Heart left ventricle (tissue), 13 donors: ENCODE measurements at regions not wholly inside any gene's neighbourhood (a gene's known extent, or its start where the extent isn't known, plus 50 kb on each side); places are given as distances from the start of the nearest gene placed in this dataset.

Experiments used
- POLR2A ChIP-seq, 2 donors: fragments of 450-650 bp; IDR thresholded peaks; one replicate each; pipeline ENCODE4 v1.6.1; 2017; ENCODE audit warnings: antibody characterized with exemption in 2 of 2, mild to moderate bottlenecking in 2 of 2, moderate library complexity in 2 of 2
- TF ChIP-seq, protein P1 (sequence below), 12 donors: fragments of 200-600 bp; sonication (generic) in 4 of 12; IDR thresholded peaks; one replicate each; pipeline versions ENCODE4 v1.5.0 to v1.8.0; 2018 to 2022; ENCODE audit warnings: antibody characterized with exemption in 12 of 12, mild to moderate bottlenecking in 5 of 12
- donor health status: ischemic (EF 13 %, LVEDD 7.1; RV severe dilation, severe dysfunction).
- donor health status: DM: no; HTN: yes; CAD: no.
- donor health status: DM: no; HTN: no; CAD: no.
- donor health status: ischemic (EF 25% LVEDD 6.9; RV normal size, moderate dysfunction).
- donor health status: ischemic (EF 25% LVEDD 5.7; RV mildly dilated, moderate dysfunction).
- donor health status: ischemic (EF 35%, LVEDD 5.7; RV mildly dilated, moderate dysfunction).
- donor health status: nonischemic (EF 11% LVEDD 7.7; RV severe dilation, severe dysfunction).
- donor health status: DM: yes; HTN: yes; CAD: no.
- donor health status: PGD.
- donor health status: ischemic (EF 29% LVEDD 5.4; RV normal size, mild dysfunction).
- donor health status: nonischemic (EF 23%, LVEDD 6.1; RV moderate dilation, normal function).

DNA sequence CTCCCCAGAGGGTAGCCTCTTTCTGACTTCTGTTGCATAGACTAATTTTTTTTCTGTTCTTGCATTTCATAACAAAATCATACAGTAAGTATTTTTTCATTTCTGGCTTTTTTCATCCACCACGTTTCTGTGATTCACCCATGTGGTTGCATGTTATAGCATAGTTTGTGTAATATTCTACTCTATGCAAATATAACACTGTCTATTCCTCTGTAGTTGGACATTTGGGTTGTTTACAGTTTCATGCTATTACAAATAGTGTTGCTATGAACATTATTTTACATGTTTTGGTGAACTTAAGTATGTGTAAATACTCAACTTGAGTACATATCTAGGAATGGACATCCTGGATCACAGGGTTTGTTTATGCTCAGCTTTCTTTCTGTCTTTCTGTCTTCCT lies 187.2 kb upstream of the KCNG1 start:
- TF ChIP-seq, protein P1, sequence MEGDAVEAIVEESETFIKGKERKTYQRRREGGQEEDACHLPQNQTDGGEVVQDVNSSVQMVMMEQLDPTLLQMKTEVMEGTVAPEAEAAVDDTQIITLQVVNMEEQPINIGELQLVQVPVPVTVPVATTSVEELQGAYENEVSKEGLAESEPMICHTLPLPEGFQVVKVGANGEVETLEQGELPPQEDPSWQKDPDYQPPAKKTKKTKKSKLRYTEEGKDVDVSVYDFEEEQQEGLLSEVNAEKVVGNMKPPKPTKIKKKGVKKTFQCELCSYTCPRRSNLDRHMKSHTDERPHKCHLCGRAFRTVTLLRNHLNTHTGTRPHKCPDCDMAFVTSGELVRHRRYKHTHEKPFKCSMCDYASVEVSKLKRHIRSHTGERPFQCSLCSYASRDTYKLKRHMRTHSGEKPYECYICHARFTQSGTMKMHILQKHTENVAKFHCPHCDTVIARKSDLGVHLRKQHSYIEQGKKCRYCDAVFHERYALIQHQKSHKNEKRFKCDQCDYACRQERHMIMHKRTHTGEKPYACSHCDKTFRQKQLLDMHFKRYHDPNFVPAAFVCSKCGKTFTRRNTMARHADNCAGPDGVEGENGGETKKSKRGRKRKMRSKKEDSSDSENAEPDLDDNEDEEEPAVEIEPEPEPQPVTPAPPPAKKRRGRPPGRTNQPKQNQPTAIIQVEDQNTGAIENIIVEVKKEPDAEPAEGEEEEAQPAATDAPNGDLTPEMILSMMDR (IDR thresholded peaks at IDR 0.05): no peak
- TF ChIP-seq POLR2A (IDR thresholded peaks at IDR 0.05): no peak
